ENCODE measurements at regions not wholly inside any gene's neighbourhood (a gene's known extent, or its start where the extent isn't known, plus 50 kb on each side); places are given as distances from the start of the nearest gene placed in this dataset.

- DNase-seq (ENCODE audit: low read depth in 2 of 2), result no peak
These were observed 169.3 kb downstream of the ZBTB18 start for GRCh38 chr1:244220410-244220809.

GRCh38 chr1:244221991-244222390 lies 170.9 kb downstream of the ZBTB18 start:
- DNase-seq (ENCODE audit: low read depth in 2 of 2), result no peak

GRCh38 chr1:244224487-244225430 lies 173.7 kb downstream of the ZBTB18 start:
- DNase-seq (ENCODE audit: low read depth in 2 of 2), result no peak

GRCh38 chr1:244226435-244226834 lies 175.4 kb downstream of the ZBTB18 start:
- DNase-seq (ENCODE audit: low read depth in 2 of 2), result no peak

GRCh38 chr1:244230470-244230869 lies 179.4 kb downstream of the ZBTB18 start:
- no peak for DNase-seq (ENCODE audit: low read depth in 2 of 2)

DNA sequence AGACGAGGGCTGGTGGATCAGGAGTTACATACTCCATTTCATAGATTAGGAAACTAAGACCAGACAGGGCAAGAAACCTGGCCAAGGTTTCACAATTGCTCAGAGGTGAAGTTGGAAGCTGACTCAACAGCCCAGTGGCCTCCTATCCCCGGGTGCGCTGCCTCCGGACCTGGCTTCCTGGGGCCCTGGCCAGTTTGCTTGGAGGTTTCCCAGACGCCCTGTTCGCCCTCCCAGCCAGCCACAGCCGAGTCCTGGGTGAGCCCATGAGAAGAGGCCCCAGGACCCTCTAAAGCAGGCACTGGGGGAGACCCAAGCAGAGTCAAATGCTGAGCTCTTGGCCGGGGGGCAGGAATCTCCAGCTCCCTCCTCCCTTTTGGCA lies 180.1 kb downstream of the ZBTB18 start:
- no peak for DNase-seq (ENCODE audit: low read depth in 2 of 2)

DNA sequence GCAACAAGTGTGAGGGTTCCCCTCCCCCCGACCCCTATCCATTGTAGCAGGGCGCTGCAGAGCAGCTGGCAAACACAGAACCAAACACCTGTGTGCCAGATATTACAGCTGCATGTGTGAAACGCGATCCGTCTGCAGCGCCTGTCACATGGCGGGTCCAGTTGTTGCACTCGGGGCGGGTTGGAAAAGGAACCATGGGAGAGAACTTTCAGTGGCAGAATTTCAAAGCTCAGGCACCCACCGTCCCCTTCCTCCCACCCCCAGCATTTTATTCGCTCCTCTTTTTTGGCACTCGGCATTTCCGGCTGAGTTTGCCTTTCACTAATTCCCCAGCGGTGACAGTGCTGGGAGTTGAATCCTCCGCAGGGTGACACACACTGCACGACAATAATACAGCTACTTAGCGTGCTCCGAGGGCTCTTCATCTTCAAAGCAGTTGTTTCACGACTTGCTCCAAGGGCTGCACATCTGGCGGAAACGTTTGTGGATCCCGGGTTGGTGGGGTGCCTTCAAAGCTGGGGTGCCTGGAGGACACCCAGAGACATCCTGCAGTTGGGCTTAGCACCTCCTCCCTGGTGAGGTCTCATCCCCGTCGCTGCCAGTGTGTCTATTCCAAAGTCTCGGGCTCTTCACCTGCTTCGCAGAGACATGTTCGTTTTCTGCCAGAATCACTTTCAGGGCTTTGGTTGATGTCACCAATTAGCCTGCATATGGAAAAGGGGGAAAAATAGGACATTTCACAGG lies 180.7 kb downstream of the ZBTB18 start:
- no peak for DNase-seq (ENCODE audit: low read depth in 2 of 2)

GRCh38 chr1:244234009-244234643 lies 183.0 kb downstream of the ZBTB18 start:
- no peak for DNase-seq (ENCODE audit: low read depth in 2 of 2)

- DNase-seq (ENCODE audit: low read depth in 2 of 2), result no peak
These were observed 184.1 kb downstream of the ZBTB18 start for GRCh38 chr1:244235157-244235556.

DNA sequence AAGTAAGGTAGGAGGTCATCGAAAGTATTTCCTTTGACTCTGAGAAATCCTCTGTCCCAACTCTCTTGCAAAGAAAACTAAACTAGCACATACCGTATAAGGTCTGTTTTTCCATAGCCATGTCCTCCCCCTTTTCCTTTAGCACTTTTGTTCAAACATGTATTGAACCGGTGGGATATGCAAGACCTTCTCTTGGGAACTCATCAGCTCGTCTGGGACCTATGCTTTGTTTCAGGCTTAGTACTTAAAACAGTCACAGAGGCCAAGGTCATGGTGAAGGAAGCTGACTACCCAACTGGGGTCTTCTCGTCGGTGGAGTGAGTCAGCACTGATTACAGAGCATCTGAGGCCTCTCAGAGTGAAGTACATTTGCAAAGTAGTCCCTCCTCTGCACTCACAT lies 185.0 kb downstream of the ZBTB18 start:
- DNase-seq (ENCODE audit: low read depth in 2 of 2), result no peak

DNA sequence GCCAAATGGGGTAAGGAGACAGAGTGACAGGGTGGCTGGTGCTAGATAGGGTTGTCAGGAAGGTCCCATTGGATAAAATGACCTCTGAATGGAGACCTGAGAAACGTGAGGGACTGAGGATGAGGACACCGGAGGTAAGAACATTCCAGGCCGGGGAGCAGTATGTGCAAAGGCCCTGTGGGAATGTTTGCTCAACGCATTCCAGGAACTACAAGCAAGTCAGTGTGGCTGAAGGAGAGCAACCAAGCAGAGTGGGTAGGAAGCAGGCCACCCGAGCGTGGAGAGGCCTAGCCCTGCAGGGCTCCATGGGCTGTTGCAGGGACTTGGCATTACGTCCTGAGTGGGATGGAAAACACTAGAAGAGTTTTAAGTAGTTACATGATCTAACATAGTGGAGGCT lies 185.6 kb downstream of the ZBTB18 start:
- no peak for DNase-seq (ENCODE audit: low read depth in 2 of 2)

DNA sequence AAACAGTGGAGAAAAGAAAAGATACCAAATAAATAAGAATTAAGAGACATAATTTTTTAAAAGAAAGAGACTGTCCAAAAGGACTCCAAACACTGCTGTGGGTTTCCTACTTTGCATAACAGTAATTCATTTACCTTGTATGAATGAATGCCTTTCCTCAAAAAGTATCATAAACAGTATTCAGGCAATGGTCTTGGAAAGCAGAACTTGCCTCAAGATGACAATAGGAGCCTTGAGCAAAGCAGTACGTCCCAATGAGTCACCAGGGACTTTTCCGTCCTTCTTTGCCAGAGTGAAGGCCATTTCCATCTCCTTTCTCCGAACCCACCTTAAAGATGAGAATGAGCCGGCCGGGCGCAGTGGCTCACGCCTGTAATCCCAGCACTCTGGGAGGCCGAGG lies 186.4 kb downstream of the ZBTB18 start:
- no peak for DNase-seq (ENCODE audit: low read depth in 2 of 2)

DNA sequence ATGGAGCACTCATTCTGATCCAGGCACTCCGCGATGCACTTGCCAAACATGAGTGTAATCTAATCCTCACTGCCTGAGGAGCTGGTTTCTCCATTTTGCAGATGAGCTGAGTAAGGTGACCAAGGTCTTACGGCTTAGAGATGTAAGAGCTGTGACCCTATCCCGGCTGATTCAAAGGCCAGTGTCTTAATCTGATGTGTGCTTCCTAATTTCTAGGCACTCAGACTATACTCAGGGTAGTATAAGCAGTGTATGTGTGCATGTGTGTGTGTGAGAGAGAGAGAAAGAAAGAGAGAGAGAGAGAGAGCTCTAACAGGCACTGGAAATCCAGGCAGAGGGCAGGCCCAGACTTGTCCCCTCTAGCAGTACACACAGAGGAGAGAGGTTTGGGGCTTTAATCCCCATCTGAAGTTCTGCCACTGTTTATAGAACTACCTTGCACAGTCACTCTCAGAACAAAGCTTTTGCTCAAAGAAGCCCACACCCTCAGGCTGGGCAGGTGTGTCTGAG lies 188.2 kb downstream of the ZBTB18 start:
- no peak for DNase-seq (ENCODE audit: low read depth in 2 of 2)

DNA sequence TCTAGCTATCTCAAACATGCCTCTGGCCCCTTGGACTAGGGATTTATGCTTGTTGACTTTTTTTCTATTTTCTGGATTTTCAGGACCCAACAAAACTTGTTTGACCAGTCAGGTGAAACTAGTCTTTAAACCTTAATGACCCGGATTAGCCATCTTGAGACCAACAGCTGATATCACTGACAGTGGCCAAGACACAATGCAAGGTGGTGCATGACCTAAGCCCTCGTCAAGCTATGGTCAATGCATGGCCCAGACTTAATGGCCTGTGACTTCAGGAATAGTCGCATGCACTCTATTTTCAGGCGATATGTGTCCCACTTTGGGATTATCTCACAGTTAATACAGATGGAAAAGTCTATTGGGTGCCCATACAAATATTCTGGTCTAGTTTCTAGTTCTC lies 190.4 kb downstream of the ZBTB18 start:
- DNase-seq (ENCODE audit: low read depth in 2 of 2), result no peak

DNA sequence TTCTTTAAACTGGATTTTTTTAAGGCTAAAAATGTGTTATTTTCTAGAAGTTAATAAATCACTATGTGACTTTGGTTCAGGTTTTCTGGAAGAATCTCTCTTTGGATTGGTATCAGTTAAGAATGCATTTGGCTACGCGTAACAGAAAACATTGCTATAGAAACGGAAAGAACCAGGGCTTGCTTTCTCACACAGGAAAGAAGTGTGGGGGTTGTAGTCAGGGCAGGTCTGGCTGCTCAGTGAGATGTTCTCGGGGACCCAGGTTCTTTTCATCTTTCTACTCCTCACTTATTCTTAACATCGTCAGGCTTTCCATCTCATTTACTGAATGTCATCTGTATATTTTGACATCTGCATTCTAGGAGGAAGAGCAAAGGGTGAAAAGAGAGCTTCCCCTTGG lies 191.4 kb downstream of the ZBTB18 start:
- DNase-seq (ENCODE audit: low read depth in 2 of 2), result no peak

DNA sequence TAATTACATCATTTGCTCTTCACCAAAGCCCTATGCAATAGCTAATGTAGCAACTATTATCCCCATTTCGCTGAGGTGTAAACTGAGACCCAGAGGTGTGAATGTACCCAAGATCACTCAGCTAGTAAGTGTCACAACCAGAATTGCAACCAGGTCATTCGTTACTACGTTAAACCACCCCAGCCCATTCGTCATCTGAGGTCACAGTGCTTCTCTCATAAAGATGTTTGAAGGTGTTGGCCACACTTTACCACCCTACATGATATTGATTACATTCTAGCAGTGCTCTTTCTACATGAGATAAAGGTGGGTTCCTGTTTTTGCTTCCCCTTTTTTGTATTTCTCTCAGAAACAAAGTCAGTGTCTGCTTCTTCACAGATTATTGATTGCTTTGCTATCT lies 195.3 kb downstream of the ZBTB18 start:
- DNase-seq (ENCODE audit: low read depth in 2 of 2), result no peak

- DNase-seq (ENCODE audit: low read depth in 2 of 2), result no peak
These were observed 197.3 kb downstream of the ZBTB18 start for GRCh38 chr1:244248426-244248825.

- DNase-seq (ENCODE audit: low read depth in 2 of 2), result no peak
These were observed 199.5 kb downstream of the ADSS2 start for GRCh38 chr1:244252211-244252610.

DNA sequence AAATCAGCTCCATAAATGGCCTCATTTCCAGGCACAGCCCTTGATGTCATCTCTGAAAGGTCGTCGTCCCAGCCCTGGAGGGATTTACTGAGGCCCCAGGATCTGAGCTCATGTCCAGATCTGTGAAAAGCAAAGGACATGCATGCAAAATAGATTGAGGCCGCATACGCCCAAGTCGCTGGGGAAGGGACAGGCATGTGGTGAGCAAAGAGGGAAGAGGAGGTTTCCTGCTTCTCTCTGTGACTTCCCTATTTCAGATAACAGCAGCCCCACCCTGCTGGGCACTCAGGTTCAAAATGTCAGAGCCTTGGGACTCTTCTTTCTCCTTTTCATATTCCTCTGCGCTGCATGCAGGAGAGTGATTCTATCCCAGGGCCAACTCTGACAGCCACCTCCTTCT lies 197.2 kb downstream of the ADSS2 start:
- no peak for DNase-seq (ENCODE audit: low read depth in 2 of 2)

DNA sequence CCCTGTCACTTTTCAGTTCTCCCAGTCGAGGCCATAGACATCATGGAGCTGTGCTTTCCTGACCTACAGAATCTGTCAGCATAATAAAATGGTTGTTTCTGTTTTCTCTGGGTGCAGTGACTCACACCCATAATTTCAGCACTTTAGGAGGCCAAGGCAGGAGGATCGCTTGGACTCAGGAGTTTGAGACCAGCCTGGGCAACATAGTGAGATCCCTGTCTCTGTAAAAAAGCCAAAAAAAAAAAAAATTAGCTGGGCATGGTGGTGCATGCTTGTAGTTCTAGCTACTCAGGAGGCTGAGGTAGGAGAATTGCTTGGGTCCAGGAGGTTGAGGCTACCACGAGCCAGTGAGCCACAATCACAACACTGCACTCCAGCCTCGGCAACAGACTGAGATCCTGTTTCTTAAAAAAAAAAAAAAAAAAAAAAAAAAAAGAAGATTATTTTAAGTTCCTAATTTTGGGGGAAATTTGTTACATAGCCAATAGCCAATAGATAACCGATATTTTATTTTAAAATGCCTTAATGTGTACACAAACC lies 196.2 kb downstream of the ADSS2 start:
- no peak for DNase-seq (ENCODE audit: low read depth in 2 of 2)

DNA sequence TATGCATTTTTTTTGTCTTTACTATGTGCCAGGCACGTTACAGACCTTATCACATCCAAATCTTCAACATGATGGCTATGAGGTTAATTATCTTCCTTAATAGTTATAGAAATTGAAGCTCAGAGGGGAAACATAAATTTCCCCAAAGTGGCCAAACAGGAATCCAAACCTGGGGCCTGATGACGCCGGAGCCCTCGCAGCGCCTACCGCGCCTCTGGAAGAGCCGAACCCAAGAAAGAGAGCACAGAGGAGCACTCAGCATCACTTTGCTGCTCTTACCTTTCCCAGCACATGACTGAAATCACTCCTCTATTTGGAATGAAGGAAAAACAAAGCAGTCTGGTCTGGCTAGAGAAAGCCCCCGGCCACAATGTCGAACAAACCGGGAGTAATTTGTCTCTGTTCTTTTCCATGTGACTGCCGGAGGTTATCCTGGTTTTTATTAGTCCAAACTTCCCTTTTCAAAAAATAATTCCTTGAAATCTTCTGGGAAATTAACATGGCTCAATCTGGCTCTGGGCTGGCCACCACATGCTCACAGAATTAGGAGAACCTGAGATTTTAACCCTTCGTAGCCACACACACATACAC lies 195.5 kb downstream of the ADSS2 start:
- no peak for DNase-seq (ENCODE audit: low read depth in 2 of 2)

- DNase-seq (ENCODE audit: low read depth in 2 of 2), result no peak
These were observed 187.5 kb downstream of the ADSS2 start for GRCh38 chr1:244264163-244264562.

Measured in fibroblast of skin of left biceps (primary cell).